OCI-LY7 (cell line): ENCODE measurements at regions not wholly inside any gene's neighbourhood (a gene's known extent, or its start where the extent isn't known, plus 50 kb on each side); places are given as distances from the start of the nearest gene placed in this dataset.

Experiments used
- BruUV-seq: library from RNA; stranded (reverse); fragments of 400-500 nt; replicated peaks from 2 replicates; lab custom pipeline; 2021; lab: Mats Ljungman, UMichigan
- CTCF ChIA-PET: fragments of 300-600 bp; sonication (Branson Sonifier 250); formaldehyde crosslinking; loops from one replicate; lab custom pipeline; 2022; ENCODE audit warnings: antibody characterized with exemption; ENCODE audit not compliant: unreplicated experiment; lab: Charles Lee
- POLR2A ChIA-PET: fragments of 300-600 bp; sonication (Branson Sonifier 250); formaldehyde crosslinking; loops from one replicate; lab custom pipeline; 2022; ENCODE audit warnings: antibody characterized with exemption; lab: Charles Lee
- DNase-seq: peaks from one replicate; pipeline ENCODE4 v3.0.0-alpha.2; 2015; ENCODE audit warnings: low spot score
- H2AFZ ChIP-seq: fragments of 200-600 bp; sonication (generic), shearing (Covaris generic); 2 replicates; pipeline ENCODE4 v1.6.1; 2014; ENCODE audit warnings: mild to moderate bottlenecking, antibody characterized with exemption, low read length, moderate library complexity
- H3K27ac ChIP-seq: fragments of 200-600 bp; sonication (generic); 2 replicates; pipeline ENCODE4 v1.5.1; 2014; ENCODE audit warnings: mixed run types, low read depth, mild to moderate bottlenecking, moderate library complexity, low read length, inconsistent platforms; ENCODE audit not compliant: poor library complexity, severe bottlenecking
- H3K36me3 ChIP-seq: fragments of 200-600 bp; sonication (generic); 2 replicates; pipeline ENCODE4 v1.6.1; 2014; ENCODE audit warnings: mild to moderate bottlenecking, antibody characterized with exemption, low read length, moderate library complexity, mixed read lengths; ENCODE audit not compliant: insufficient read depth
- H3K4me1 ChIP-seq: fragments of 200-600 bp; sonication (generic); 2 replicates; pipeline ENCODE4 v1.5.1; 2014; ENCODE audit warnings: mild to moderate bottlenecking, low read length; ENCODE audit not compliant: insufficient read depth, poor library complexity, severe bottlenecking
- H3K4me2 ChIP-seq: fragments of 200-600 bp; sonication (generic); 2 replicates; pipeline ENCODE4 v1.6.1; 2014; ENCODE audit warnings: mild to moderate bottlenecking, low read length
- H3K4me3 ChIP-seq: fragments of 200-600 bp; sonication (generic); 2 replicates; pipeline ENCODE4 v1.5.1; 2014; ENCODE audit warnings: mild to moderate bottlenecking, low read depth, low read length; ENCODE audit not compliant: poor library complexity, severe bottlenecking
- H3K79me2 ChIP-seq: fragments of 200-600 bp; sonication (generic); 2 replicates; pipeline ENCODE4 v1.6.1; 2016; ENCODE audit warnings: low read depth, mild to moderate bottlenecking, low read length, moderate library complexity, mixed read lengths; ENCODE audit not compliant: insufficient read depth
- H3K9me2 ChIP-seq: fragments of 200-600 bp; sonication (generic); 2 replicates; pipeline ENCODE4 v1.6.1; 2016; ENCODE audit warnings: mild to moderate bottlenecking, low read length, mixed read lengths; ENCODE audit not compliant: insufficient read depth
- H3K9me3 ChIP-seq: fragments of 200-600 bp; sonication (generic); 2 replicates; pipeline ENCODE4 v1.6.1; 2014; ENCODE audit warnings: mild to moderate bottlenecking, mixed run types, low read length, mixed read lengths
- H4K20me1 ChIP-seq: fragments of 200-600 bp; sonication (generic); 2 replicates; pipeline ENCODE4 v1.6.1; 2014; ENCODE audit warnings: mild to moderate bottlenecking, antibody characterized with exemption, low read length, moderate library complexity, mixed read lengths; ENCODE audit not compliant: insufficient read depth
- EZH2phosphoT487 ChIP-seq: fragments of 200-600 bp; sonication (generic); IDR thresholded peaks from 2 replicates; pipeline ENCODE4 v1.6.1; 2018; ENCODE audit warnings: low read depth, borderline replicate concordance, mild to moderate bottlenecking, mixed run types, antibody characterized with exemption, low read length, moderate library complexity, mixed read lengths
- intact Hi-C: fragments of 100-400 bp; cut with micrococcal nuclease; formaldehyde crosslinking; loops from one replicate; pipeline ENCODE4 v1.10.0; 2022; ENCODE audit not compliant: unreplicated experiment
- TF ChIP-seq, protein P1 (sequence below): fragments of 200-600 bp; sonication (generic); conservative IDR thresholded peaks from 2 replicates; pipeline ENCODE4 v1.5.1; 2014; ENCODE audit warnings: mild to moderate bottlenecking, antibody characterized with exemption, low read length, moderate library complexity, mixed read lengths

DNA sequence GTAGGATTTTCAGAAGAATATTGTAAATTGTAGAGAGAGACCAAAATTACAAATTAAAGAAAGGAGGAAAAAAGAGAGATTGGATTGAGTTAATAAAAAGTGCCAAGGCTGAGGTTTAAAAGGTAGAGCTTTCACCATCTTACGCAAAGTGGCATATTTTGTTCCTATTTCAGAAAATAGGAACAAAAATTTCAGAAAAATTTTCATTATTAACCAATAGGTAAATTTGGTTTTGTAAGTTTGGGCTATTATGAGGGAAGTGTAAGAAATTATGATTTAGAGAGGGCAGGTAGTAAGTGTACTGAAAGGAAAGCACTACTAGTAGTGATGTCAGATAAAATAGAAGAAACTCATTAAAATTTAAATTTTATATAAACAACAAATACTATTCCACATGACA lies 479.7 kb downstream of the ACTRT1 start:
- no peak overlapping the region for H3K4me3 ChIP-seq
- H4K20me1 ChIP-seq: no peaks in the 10 kb centered on the region
- H3K79me2 ChIP-seq: no peaks in the 10 kb centered on the region
- TF ChIP-seq EZH2phosphoT487: no peak
- TF ChIP-seq, protein P1, sequence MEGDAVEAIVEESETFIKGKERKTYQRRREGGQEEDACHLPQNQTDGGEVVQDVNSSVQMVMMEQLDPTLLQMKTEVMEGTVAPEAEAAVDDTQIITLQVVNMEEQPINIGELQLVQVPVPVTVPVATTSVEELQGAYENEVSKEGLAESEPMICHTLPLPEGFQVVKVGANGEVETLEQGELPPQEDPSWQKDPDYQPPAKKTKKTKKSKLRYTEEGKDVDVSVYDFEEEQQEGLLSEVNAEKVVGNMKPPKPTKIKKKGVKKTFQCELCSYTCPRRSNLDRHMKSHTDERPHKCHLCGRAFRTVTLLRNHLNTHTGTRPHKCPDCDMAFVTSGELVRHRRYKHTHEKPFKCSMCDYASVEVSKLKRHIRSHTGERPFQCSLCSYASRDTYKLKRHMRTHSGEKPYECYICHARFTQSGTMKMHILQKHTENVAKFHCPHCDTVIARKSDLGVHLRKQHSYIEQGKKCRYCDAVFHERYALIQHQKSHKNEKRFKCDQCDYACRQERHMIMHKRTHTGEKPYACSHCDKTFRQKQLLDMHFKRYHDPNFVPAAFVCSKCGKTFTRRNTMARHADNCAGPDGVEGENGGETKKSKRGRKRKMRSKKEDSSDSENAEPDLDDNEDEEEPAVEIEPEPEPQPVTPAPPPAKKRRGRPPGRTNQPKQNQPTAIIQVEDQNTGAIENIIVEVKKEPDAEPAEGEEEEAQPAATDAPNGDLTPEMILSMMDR: no peak
- DNase-seq: no peak
- no peaks in the 10 kb centered on the region for H3K36me3 ChIP-seq
- CTCF ChIA-PET: no interaction called here
- H3K4me2 ChIP-seq: no peak overlapping the region
- intact Hi-C loops: no loop called here
- H2AFZ ChIP-seq: no peak overlapping the region
- H3K9me3 ChIP-seq: no peaks in the 10 kb centered on the region
- no TSS peak for BruUV-seq
- POLR2A ChIA-PET: no interaction called here
- H3K9me2 ChIP-seq: no peaks in the 10 kb centered on the region
- no peaks in the 10 kb centered on the region for H3K4me1 ChIP-seq
- no peak overlapping the region for H3K27ac ChIP-seq

DNA sequence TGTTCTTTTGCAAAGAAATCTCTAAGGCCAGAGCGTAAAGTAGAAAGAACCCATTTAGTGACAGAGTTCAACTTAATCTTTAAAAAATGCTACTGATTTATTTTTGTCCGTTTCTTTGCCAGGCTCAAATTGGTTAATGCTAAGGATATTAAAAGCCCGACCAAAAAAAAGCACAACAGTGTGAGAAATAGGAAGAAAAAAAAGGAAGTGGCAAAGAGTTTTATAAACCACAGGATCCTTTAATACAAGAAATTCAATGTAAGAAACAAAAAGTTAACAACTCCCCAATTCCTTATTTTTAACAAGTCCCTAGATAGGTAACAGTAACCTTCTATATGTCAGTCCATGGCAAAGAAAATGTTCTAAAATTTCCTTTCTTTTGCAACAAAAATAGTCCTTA lies 480.4 kb downstream of the ACTRT1 start:
- Histone ChIP-seq H3K4me2 (no peak overlapping the region), H3K9me2 (no peaks in the 10 kb centered on the region), H3K9me3 (no peaks in the 10 kb centered on the region), H3K4me3 (no peak overlapping the region), H3K27ac (no peak overlapping the region), H3K4me1 (no peaks in the 10 kb centered on the region), H2AFZ (no peak overlapping the region), H3K36me3 (no peaks in the 10 kb centered on the region), H4K20me1 (no peaks in the 10 kb centered on the region), H3K79me2 (no peaks in the 10 kb centered on the region)
- DNase-seq: no peak
- no TSS peak for BruUV-seq
- no peak for TF ChIP-seq EZH2phosphoT487
- TF ChIP-seq, protein P1: no peak
- POLR2A ChIA-PET: no interaction called here
- intact Hi-C loops: no loop called here
- CTCF ChIA-PET: no interaction called here

GRCh38 chrX:127570276-127570675 lies 481.9 kb downstream of the ACTRT1 start:
- Histone ChIP-seq H3K27ac (no peak overlapping the region), H3K4me1 (no peaks in the 10 kb centered on the region), H4K20me1 (no peaks in the 10 kb centered on the region), H3K36me3 (no peaks in the 10 kb centered on the region), H3K9me3 (no peaks in the 10 kb centered on the region), H3K9me2 (no peaks in the 10 kb centered on the region), H3K79me2 (no peaks in the 10 kb centered on the region), H2AFZ (no peak overlapping the region), H3K4me2 (no peak overlapping the region), H3K4me3 (no peak overlapping the region)
- intact Hi-C loops: no loop called here
- no TSS peak for BruUV-seq
- DNase-seq: no peak
- CTCF ChIA-PET: no interaction called here
- no peak for TF ChIP-seq EZH2phosphoT487
- TF ChIP-seq, protein P1: no peak
- POLR2A ChIA-PET: interaction anchor here (0.6 kb wide), 2 partner anchors 422 to 425 kb away, joined by 3 to 4 read pairs; no protein-coding TSS in a partner anchor
